SK-MEL-5 (cell line): ENCODE measurements at regions not wholly inside any gene's neighbourhood (a gene's known extent, or its start where the extent isn't known, plus 50 kb on each side); places are given as distances from the start of the nearest gene placed in this dataset.
A peak's percentile ranks its signal among the peaks of the same experiment; 100 is the strongest.

Source experiments
- DNase-seq: peaks from one replicate; pipeline ENCODE4 v3.0.0-alpha.2; 2016; ENCODE audit warnings: low read depth, low spot score
- in situ Hi-C: cut with HindIII; loops from 2 replicates; pipeline ENCODE4 v1.10.0; 2016; ENCODE audit warnings: low sequenced_read_pairs, high pct_unique_total_duplicates, low pct_unique_long_range_greater_than_20kb

DNA sequence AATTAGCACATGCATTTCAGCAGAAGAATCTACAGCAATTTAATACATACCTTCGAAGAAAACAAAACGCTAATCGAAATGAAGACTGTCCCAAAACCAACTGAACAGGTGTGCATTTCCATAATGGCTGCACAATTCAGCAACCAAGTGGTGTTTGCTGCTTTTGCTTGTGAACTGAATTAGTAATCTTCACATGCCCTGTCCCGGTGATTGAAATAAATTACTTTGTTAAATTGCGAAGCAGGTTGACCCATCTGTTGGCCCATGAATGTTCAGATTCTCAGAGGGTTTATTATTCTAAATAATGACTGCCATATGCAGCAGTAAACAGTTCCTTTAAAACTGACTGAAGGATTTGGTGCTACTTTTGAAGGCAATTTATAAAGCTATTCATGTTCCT lies 445.2 kb upstream of the NFE2L3 start:
- in situ Hi-C loops, result no loop called here
- DNase-seq, result no peak

DNA sequence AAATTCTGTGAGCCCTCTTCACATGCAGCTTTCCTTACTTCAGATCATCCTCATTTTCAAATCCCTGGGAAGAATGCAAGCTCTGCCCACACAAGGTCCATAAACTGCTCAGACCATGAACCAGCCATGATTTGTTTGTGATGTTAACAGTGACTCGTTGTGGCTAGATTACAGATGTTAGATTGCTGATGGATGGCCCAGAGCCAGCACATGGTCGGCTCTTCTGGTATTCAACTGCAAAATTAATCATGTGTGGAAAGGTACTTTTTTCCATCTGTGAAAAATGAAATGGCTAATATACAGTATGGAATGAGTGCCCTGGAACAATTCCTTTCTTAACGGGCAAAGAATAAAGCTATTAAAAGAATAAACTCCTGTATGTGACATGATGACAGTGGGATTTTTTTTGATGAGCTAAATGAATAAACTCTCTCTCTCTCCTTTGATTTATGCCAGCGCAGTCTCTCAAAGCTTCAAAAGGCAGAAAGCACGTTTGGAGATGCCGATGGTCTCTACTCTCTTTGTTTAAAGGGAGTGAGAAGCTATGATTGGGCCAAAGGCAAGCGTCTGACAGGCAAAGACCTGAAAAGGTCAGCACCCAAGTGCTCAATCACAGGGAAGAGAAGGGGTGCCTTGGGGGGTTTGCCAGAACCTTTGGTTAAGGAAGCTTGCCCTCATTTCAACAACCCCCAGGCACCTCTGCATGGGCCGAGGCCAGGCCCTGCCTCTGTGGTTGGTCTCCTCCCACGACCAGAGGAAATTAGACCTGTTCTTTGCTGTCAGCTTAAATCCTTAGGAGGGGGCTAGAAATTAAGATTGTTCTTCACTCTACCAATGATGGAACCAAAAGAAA lies 444.0 kb upstream of the NFE2L3 start:
- in situ Hi-C loops, result no loop called here
- no peak for DNase-seq

DNA sequence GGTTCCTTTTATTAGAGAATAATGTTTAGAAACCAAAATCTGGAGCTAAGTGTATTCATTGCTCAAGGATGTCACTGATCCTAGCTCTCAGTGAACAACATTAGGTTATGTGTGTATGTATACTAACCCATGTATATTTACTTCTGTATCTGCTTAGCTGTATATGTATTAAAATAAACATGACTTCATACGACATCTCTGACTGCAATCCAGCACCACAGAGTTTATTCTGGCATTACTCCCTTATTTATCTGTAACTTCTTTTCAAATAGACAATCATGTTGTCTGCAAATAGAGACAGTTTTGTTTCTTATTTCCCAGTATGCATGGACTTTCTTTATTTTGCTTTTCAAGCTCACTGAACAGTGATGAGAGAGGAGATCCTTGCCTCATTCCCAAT lies 441.0 kb upstream of the NFE2L3 start:
- in situ Hi-C loops, result no loop called here
- no peak for DNase-seq

DNA sequence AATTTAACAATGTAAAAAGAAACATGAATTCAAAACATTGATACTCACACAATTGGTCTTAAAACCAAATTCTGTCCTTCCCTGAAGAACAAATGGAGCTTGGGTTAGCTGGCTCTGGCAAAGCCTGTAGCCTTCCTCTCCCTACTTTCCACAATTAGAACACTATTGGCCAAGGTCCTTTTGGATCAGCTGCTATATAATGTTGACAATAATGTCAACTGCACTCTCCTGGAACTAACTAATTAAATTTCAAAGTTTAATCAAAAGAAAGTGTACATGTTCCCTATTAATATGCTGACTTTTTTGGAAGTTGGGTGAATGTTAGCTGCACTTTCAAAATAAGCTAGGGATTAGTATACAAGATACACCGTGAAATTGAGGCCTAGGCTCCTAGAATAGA lies 440.1 kb upstream of the NFE2L3 start:
- in situ Hi-C loops, result no loop called here
- DNase-seq, result no peak

DNA sequence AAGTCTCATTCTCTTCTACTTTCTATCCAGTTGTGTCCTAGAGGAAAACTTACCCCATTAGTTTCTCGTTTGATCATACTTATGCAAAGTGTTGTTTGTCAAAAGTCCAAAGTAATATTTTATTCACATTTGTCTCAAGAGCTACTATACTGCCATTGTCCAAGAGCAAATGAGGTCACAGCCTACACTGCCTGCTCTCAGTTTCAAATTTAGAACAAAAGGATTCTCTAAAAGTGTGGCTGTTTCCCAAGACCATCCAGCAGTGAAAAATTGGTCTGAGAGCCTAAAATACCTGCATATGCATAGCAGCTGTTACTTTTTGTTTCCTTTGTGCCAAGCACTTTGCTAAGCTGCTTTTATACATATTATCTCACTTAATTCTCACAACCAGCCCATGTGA lies 439.5 kb upstream of the NFE2L3 start:
- in situ Hi-C loops, result no loop called here
- no peak for DNase-seq

DNA sequence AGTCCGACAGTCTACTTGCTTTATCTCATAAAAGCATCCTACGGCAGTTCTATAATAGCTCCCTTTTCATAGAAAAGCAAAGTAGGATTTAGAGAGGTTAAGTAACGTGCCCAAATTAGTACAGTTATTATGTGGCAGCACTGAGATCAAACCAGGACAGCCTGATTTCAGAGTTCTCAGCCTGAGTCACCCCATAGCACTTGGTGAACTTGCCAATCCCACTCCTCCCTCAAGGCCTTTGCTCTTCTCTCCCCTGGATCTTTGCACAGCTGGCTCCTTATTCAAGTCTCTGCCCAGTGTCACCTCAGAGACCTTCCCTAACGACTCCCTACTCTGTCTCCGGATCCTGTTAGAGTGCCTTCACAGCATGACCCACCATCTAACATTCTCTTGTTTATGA lies 438.0 kb upstream of the NFE2L3 start:
- in situ Hi-C loops, result no loop called here

DNA sequence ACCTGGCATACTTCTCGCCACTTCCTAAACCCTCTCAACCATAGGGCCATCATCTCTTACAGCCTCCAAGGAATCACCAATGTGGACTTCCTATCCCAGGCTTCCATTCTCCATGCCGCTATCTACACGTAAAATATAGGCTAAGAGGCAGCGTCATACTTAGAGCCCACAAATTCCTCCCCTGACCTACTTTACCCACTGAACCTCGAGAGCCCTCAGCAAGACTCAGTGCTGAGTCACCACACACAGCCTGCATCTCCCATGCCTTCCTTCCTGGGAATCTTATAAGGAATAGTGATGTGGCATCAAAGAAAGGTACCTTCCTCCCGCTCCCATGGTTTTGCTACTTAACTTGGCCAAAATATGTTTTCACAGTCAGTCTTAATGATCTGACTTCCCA lies 435.6 kb upstream of the NFE2L3 start:
- DNase-seq, result no peak
- in situ Hi-C loops, result no loop called here

More for the DNA sequence above, 438.0 kb upstream of the NFE2L3 start:
- no peak for DNase-seq

DNA sequence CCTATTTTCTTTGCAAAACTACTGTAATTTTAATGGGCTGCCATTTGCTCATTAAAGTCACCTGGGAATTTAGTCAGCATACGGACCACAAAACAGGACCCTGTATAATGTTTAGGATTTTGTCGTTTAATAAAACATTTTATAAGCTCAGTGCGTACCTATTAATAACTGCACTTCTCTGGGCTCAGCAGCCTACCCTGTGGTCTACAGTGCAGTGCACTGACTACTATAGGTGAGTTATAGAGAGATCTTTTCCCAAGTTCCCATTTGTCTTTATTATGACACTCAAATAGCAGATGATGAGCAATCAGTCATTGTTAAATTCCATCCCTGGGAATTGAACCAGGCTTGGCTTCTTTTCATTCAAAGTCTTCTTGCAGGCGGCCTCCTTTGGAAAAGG lies 433.4 kb upstream of the NFE2L3 start:
- in situ Hi-C loops, result no loop called here
- DNase-seq, result no peak

DNA sequence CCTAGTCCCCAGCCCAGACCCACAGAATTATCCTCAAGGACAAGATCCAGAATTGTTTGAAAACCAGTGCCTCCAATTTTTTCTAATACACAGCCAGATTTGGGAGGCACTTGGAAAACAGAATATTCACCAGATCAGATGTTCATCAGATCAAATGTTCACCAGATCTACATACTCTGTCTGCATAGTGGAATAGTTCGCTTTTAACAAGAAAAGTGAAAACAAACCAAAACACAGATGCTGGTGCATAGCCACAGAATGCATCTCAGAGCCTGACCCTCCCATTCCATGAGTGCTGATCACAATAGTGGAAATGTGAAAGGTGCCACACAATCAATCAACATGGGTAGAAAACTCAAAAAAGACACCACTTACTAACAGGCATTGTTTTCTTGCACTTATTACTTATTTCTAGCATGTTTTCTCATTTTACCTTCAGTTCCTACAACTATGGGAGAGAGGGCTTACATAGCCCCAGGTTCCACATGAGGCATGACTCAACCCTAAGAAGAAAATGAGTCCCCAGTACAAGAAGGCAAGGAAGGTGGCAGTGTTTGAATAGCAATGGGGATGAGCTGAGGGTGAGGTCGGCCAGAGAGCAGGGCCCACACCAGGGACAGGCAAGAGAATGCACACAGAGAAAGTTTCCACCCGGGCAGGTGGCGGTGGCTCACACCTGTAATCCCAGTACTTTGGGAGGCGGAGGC lies 432.7 kb upstream of the NFE2L3 start:
- no peak for DNase-seq
- in situ Hi-C loops, result no loop called here

DNA sequence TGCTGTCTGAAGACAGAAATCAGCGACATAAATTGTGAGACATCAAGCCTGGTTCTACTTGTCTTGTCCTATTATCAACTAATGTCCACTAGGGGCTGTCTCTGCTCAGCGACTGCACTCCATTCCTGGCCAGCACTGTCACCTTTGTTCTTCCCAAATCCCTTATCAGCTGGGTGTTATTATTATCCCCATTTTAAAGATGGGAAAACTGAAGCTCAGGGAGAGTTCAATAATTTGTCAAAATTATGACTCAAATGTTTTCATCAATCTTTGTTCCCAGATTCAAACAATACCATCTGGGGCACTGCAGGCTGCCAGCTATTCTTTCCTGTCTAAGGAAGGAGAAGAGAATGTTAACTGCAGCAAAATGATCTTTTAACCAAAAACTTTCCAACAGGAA lies 431.6 kb upstream of the NFE2L3 start:
- peak; percentile 67 for DNase-seq
- in situ Hi-C loops, result no loop called here

DNA sequence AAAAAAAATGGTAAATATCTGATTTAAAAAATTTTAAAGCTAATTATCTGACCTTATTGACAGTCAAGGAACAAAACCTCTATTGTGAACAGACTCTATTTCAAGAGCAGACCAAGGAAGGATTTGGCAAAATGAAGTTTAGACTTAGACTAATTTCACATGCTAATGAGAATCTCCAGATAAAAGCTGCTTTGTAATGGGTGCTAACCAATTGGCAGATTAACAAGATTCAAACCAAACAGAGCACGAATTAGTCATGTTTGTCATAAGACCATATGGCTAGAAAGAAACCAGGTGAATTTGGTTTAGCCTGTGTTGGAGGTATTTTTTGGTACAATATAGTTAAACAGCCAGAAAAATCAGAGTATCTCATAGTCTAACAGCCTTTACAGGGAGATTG lies 429.1 kb upstream of the NFE2L3 start:
- peak; percentile 47 for DNase-seq
- in situ Hi-C loops, result no loop called here

DNA sequence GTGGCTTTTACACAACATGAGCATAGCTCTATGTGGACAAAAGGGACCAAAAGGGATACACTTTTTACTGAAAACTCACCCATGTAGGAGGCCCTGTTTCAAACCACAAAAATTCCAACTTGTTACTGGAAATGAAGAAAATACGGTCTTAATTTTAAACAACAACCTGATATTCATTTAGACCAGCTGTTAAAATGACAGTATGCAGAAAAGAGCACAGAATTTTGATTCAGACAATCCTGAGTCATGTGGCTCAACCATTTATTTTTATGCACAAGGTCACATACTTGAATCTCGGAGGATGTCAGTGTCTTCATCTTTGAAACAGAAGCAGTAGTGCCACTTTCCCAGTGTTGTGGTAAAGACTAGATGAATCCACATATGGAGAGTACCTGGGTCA lies 426.5 kb upstream of the NFE2L3 start:
- in situ Hi-C loops, result no loop called here
- no peak for DNase-seq

DNA sequence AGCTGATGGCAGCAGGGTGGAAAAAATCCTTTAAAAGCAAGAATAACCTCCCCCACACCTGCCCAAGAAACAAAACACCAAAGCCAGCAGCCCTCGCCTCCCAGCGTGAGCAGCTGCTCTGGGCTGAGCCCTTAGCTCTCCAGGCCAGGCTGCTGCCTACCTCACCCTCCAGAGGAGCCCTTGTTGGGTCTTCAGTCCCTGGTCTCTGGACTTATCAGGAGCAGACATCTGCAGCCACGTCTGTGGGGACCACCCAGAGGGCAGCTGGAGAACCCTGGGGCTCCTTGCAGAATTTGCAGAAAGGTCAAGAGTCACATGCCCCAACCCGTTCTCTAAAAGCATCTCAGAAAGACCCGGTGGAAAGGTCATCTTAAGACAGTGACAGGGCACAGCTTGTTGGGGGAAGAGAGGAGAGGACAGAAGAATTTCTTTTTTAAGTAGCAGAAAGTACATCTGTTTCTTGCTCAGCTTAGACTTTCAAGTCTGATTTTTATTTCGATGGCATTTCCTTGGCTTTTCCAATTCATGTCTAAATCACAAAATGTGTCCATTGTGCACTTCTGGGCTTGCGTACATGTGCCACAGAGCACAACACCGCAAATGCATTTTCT lies 425.7 kb upstream of the NFE2L3 start:
- in situ Hi-C loops, result no loop called here
- DNase-seq, result peak; percentile 59

DNA sequence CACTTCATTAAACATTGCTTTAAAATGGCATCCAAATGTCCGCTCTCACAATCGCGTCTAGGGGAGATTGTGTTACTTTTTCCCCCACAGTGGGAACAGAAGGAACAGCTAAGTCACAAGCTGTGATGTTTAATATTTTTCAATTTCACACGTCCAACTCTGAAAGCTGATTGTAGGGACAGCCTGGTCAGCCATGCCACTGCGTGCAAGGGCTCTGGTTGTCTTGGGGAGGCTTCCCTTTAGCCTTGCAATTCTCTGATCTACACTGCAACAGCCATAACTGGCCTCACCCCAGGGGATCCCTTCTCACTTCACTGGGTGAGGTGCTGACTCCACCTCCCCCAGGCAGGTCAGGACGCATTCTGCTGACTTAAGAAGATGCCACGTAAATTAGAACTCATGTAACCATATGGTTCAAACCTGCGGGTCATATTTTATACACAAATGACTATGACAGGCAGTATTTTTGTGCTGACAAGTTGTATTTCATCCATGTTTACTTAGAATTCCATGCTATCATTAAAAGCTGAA lies 425.2 kb upstream of the NFE2L3 start:
- DNase-seq, result no peak
- in situ Hi-C loops, result no loop called here

DNA sequence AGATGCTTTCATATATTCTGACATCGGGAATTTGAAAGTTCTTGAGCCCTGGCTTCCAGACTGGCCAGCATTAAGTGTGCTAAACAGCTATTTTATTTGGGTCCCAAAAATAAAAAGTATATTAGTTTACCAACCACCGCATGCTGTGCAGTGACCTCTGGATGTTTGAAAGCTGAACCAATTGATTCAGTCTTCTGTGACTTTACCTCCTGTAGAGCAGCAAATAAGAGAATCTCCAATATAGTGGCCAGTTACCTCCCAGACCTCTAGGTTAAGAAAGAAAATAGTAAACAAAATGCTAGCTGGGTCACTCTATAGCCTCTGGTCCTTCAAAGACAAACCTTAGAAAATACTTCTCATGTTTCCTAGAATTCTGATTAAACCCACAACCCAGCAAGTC lies 424.6 kb upstream of the NFE2L3 start:
- in situ Hi-C loops, result no loop called here

DNA sequence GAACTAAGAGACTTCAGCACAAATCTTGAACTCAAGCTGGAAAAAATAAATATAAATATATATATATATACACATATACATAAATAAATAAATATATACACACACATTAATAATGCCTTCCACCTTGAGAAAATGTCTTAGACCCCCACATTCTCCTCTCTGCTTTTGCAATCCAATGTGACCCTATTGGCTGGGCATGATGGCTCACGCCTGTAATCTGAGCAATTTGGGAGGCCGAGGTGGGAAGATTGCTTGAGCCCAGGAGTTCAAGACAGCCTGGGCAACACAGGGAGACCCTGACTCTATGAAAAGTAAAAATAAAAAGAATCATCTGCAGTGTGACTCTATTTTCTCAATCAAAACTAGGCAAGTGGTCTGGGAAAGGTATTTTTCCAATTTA lies 424.1 kb upstream of the NFE2L3 start:
- in situ Hi-C loops, result no loop called here

More for the DNA sequence above, 424.6 kb upstream of the NFE2L3 start:
- no peak for DNase-seq

DNA sequence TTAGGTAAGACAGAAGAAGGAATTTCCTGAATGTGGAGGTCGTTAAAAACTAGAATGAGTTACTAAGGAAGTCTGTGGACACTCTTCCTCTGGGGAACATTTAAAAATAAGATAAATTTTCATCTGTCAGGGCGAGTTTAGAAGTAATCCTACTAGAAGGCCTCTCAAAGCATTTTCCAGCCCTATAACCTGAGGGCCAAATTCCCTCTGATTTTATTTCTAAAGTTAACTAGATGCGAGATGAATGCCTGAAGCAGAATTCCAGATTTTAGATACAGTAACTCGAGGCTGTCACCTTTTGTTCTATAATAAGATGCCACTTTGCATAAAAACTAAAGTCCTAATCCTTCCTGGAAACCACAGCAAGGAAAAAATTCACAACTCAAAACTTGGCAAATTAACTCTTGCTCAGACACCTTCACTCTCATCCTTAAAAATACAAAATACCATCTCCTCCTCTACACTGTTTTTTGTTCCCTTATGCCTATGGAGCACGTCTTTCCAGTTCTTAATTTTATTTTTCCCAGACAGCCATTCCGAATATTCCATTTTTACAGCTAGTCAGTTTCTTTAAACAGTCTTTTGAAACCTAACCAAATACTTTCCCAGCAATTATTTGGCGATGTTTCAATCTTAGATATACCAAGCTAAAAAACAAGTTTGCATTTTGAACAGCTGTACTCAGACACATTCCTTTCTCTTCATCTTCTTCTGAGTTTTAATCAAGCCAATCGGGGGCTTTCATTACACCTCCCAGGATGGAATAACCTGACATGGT lies 420.7 kb upstream of the NFE2L3 start:
- no peak for DNase-seq
- in situ Hi-C loops, result no loop called here

More for the DNA sequence above, 424.1 kb upstream of the NFE2L3 start:
- no peak for DNase-seq

DNA sequence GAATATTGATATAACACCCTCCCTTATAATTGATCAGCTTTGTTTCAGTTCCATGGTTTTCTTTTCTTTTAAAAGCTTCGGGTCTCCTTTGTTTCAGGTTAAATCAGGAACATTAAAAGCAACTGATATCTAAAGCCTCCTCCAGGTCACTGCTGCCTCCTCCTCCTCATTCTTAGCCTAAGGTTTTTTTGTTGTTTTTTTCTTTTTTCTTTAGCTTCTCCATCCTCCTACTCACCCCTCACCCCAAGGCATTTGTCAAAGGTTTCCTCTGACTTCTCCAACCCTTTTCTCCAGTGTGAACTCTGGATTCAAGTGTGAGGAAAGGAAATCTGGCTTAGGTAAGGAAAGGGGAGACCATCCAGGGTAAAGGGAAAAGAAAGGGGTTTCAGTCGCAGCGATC lies 420.2 kb upstream of the NFE2L3 start:
- in situ Hi-C loops, result no loop called here
- no peak for DNase-seq
